Trophoblast cell (in vitro differentiated cells and primary cell): ENCODE measurements at regions not wholly inside any gene's neighbourhood (a gene's known extent, or its start where the extent isn't known, plus 50 kb on each side); places are given as distances from the start of the nearest gene placed in this dataset.

Source experiments
- DNase-seq, 2 donors: peaks; one replicate each; pipeline ENCODE4 v3.0.0-alpha.2; 2016
- H2AFZ ChIP-seq: 2 replicates; pipeline ENCODE4 v1.6.1; 2013; ENCODE audit warnings: low read length, moderate library complexity, mild to moderate bottlenecking; ENCODE audit not compliant: insufficient read depth, poor library complexity
- H2AK5ac ChIP-seq: 2 replicates; pipeline ENCODE4 v1.6.1; 2013; ENCODE audit warnings: mild to moderate bottlenecking, low read length
- H2BK120ac ChIP-seq: 2 replicates; pipeline ENCODE4 v1.6.1; 2013; ENCODE audit warnings: low read length, mild to moderate bottlenecking, moderate library complexity; ENCODE audit not compliant: insufficient read depth, poor library complexity
- H2BK12ac ChIP-seq: 2 replicates; pipeline ENCODE4 v1.6.1; 2013; ENCODE audit warnings: mild to moderate bottlenecking, low read length, moderate library complexity
- H2BK5ac ChIP-seq: 2 replicates; pipeline ENCODE4 v1.6.1; 2013; ENCODE audit warnings: low read length, low read depth, moderate library complexity, mild to moderate bottlenecking; ENCODE audit not compliant: poor library complexity
- H3K14ac ChIP-seq: 2 replicates; pipeline ENCODE4 v1.6.1; 2013; ENCODE audit warnings: mild to moderate bottlenecking, low read length
- H3K18ac ChIP-seq: 2 replicates; pipeline ENCODE4 v1.6.1; 2013; ENCODE audit warnings: mild to moderate bottlenecking, low read length
- H3K23ac ChIP-seq: 2 replicates; pipeline ENCODE4 v1.6.1; 2013; ENCODE audit warnings: low read length
- H3K27ac ChIP-seq: 2 replicates; pipeline ENCODE4 v1.5.1; 2013; ENCODE audit warnings: low read depth, mild to moderate bottlenecking, inconsistent platforms, low read length, moderate library complexity
- H3K27me3 ChIP-seq: 2 replicates; pipeline ENCODE4 v1.6.1; 2013; ENCODE audit warnings: inconsistent platforms, mild to moderate bottlenecking, low read length, moderate library complexity; ENCODE audit not compliant: insufficient read depth
- H3K36me3 ChIP-seq, 2 experiments: 1 replicate in 1 of 2; 2 replicates in 1 of 2; pipeline ENCODE4 v1.6.1; 2013; ENCODE audit warnings: low read length in 2 of 2, mild to moderate bottlenecking in 2 of 2, moderate library complexity in 1 of 2; ENCODE audit not compliant: insufficient read depth in 2 of 2, control insufficient read depth in 1 of 2
- H3K4ac ChIP-seq: 2 replicates; pipeline ENCODE4 v1.6.1; 2013; ENCODE audit warnings: low read depth, mild to moderate bottlenecking, low read length, moderate library complexity
- H3K4me1 ChIP-seq, 2 experiments: 1 replicate in 1 of 2; 2 replicates in 1 of 2; pipeline ENCODE4 v1.6.1; 2013; ENCODE audit warnings: low read length in 2 of 2, mild to moderate bottlenecking in 2 of 2, moderate library complexity in 1 of 2; ENCODE audit not compliant: insufficient read depth in 2 of 2, control insufficient read depth in 1 of 2
- H3K4me2 ChIP-seq: 2 replicates; pipeline ENCODE4 v1.6.1; 2013; ENCODE audit warnings: inconsistent platforms, mild to moderate bottlenecking, low read length, moderate library complexity
- H3K4me3 ChIP-seq: 2 replicates; pipeline ENCODE4 v1.5.1; 2013; ENCODE audit warnings: mild to moderate bottlenecking, low read depth, low read length, inconsistent platforms
- H3K79me1 ChIP-seq: one replicate; pipeline ENCODE4 v1.6.1; 2013; ENCODE audit warnings: low read length
- H3K79me2 ChIP-seq: 2 replicates; pipeline ENCODE4 v1.6.1; 2013; ENCODE audit warnings: low read length, mild to moderate bottlenecking; ENCODE audit not compliant: control insufficient read depth, insufficient read depth, poor library complexity
- H3K9ac ChIP-seq: 2 replicates; pipeline ENCODE4 v1.6.1; 2013; ENCODE audit warnings: mild to moderate bottlenecking, low read length
- H3K9me3 ChIP-seq: 2 replicates; pipeline ENCODE4 v1.6.1; 2013; ENCODE audit warnings: low read depth, mild to moderate bottlenecking, control low read depth, inconsistent platforms, low read length; ENCODE audit not compliant: insufficient read depth
- H4K12ac ChIP-seq: 2 replicates; pipeline ENCODE4 v1.6.1; 2013; ENCODE audit warnings: low read depth, mild to moderate bottlenecking, low read length, moderate library complexity
- H4K8ac ChIP-seq: 2 replicates; pipeline ENCODE4 v1.6.1; 2013; ENCODE audit warnings: low read depth, mild to moderate bottlenecking, low read length, moderate library complexity
- H4K91ac ChIP-seq: one replicate; pipeline ENCODE4 v1.6.1; 2013; ENCODE audit warnings: low read depth, mild to moderate bottlenecking, low read length, moderate library complexity
- WGBS: extraction: QIAGEN DNeasy Blood & Tissue Kit; methylation state at CpG from one replicate; pipeline ENCODE4 v1.1.7; 2013; ENCODE audit warnings: missing lambda C conversion rate; ENCODE audit not compliant: insufficient read length, insufficient coverage; ENCODE audit errors: extremely low coverage; 5-methylcytosine and 5-hydroxymethylcytosine counted together

DNA sequence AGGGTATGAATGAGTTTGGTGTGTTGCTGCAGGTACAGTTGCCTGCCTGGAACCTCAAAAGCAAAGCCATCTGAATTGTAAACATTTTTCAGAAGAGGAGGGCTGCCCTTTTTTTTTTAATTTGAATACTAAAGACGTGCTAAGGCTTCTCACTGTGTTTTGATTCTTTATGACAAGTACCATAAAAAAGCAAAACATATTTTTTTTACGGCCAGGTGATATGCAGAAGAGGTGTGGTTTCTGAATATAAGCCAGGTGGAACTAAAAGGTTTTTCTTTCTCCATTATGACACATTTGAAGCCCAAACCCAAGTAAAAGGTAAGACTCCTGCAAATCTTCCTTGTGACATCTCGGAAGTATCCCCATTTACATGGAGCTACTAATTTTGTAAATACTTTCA, 246.3 kb downstream of the IRS1 start:
- H3K27ac ChIP-seq, result no peak overlapping the region
- no peaks in the 10 kb centered on the region for H3K9me3 ChIP-seq
- no peak overlapping the region for H2AFZ ChIP-seq
- no peak overlapping the region for H4K91ac ChIP-seq
- no peak overlapping the region for H3K4ac ChIP-seq
- no peaks in the 10 kb centered on the region for H3K79me2 ChIP-seq
- no peaks in the 10 kb centered on the region for H3K27me3 ChIP-seq
- H3K23ac ChIP-seq, result no peak overlapping the region
- H3K4me2 ChIP-seq, result no peak overlapping the region
- no peak overlapping the region for H3K9ac ChIP-seq
- no peak overlapping the region for H3K18ac ChIP-seq
- WGBS, result no CpG with 5 or more reads among the region's 3 CpGs
- H2BK12ac ChIP-seq, result no peak overlapping the region
- peak overlapping the region; percentile 82 for H2AK5ac ChIP-seq
- no peak overlapping the region for H3K4me3 ChIP-seq
- no peak for DNase-seq
- H2BK120ac ChIP-seq, result no peak overlapping the region
- no peak overlapping the region for H2BK5ac ChIP-seq
- H3K79me1 ChIP-seq, result peaks cover 4% of the 10 kb centered on the region
- H3K4me1 ChIP-seq, result peaks cover 8 to 9% of the 10 kb centered on the region in 2 experiments
- H3K14ac ChIP-seq, result no peak overlapping the region
- H4K8ac ChIP-seq, result no peak overlapping the region
- no peak overlapping the region for H4K12ac ChIP-seq
- no peaks in the 10 kb centered on the region for H3K36me3 ChIP-seq

DNA sequence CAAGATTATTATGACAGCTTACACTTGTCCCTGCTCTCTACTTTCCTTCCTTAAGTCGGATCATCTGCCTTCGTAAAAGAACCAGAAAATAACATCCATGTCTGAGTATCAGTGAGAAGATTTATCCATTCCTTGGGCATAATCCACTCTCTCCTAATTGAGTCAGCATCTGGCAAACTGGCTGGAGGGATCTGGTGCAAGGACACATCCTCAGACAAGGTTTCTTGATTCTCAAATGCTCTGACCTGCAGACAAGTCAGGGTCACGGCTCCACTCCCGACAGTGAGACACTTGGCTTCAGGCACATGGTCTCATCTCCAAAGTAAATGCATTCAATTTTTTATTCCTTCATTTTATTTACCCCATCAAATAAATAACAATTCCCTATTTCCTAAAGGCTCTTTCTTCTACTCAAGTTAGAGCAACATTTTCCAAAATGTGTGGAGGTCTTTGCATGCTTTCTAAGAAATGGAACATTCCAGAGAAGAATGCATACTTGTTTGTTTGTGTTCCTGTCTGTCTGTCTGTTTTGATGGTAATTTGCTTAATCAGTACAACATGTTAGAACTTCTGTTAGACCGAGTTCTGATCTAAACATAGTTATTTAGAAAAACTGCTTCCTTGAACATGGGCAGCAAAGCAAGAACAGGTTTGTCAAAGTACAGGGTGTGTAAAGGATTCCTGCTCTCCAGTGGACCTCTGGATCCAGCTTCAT, 246.9 kb downstream of the IRS1 start:
- H2AK5ac ChIP-seq, result peak overlapping the region; percentile 82
- no CpG with 5 or more reads among the region's 5 CpGs for WGBS
- no peaks in the 10 kb centered on the region for H3K79me2 ChIP-seq
- H3K36me3 ChIP-seq, result no peaks in the 10 kb centered on the region
- H3K23ac ChIP-seq, result no peak overlapping the region
- no peak overlapping the region for H3K4me3 ChIP-seq
- no peak overlapping the region for H2AFZ ChIP-seq
- no peak overlapping the region for H3K18ac ChIP-seq
- H3K27me3 ChIP-seq, result no peaks in the 10 kb centered on the region
- H2BK12ac ChIP-seq, result no peak overlapping the region
- no peak overlapping the region for H3K4me2 ChIP-seq
- H4K91ac ChIP-seq, result no peak overlapping the region
- no peak overlapping the region for H4K12ac ChIP-seq
- peaks cover 8 to 9% of the 10 kb centered on the region in 2 experiments for H3K4me1 ChIP-seq
- H2BK120ac ChIP-seq, result no peak overlapping the region
- H2BK5ac ChIP-seq, result no peak overlapping the region
- peaks cover 4% of the 10 kb centered on the region for H3K79me1 ChIP-seq
- H4K8ac ChIP-seq, result no peak overlapping the region
- no peak overlapping the region for H3K27ac ChIP-seq
- no peak overlapping the region for H3K9ac ChIP-seq
- H3K14ac ChIP-seq, result no peak overlapping the region
- no peak overlapping the region for H3K4ac ChIP-seq
- no peak for DNase-seq
- H3K9me3 ChIP-seq, result no peaks in the 10 kb centered on the region

DNA sequence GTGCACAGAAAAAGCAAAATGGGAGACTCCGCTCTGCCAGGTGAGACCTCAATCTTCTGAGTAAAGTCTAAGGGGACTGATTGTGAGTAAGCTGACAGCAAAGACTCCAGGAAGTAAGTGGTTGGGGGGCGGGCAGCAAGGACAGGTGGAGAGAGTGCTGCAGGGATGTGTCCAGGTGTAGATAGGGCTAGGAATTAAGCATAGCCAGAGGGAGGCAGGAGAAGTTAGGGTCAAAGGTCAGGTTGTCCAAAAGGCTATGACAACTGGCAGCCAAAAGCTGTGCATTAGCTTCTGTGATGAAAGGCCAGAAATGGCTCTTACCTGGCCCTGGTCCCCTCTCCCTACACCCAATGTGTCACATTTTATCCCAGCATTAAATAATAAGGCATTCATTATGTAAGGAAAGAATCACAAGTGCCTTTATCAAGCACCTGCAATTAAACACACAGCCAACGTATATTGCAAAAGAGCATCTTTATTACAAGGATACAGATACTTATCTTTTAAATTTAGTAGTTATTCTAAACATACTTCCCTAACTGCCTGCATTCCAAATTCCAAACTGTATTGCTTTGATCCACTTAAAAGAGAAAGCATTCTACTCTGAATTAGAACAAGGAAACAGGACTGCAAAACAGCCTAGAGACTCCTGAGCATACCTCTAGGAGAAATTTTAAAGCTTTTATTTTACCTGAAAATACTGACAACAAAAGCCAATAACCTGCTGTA, 247.9 kb downstream of the IRS1 start:
- no peak overlapping the region for H3K23ac ChIP-seq
- no peak overlapping the region for H3K4ac ChIP-seq
- peaks cover 8 to 9% of the 10 kb centered on the region in 2 experiments for H3K4me1 ChIP-seq
- no peak overlapping the region for H2BK5ac ChIP-seq
- DNase-seq, result no peak
- H2AFZ ChIP-seq, result no peak overlapping the region
- H2BK12ac ChIP-seq, result no peak overlapping the region
- no peak overlapping the region for H4K91ac ChIP-seq
- H3K9me3 ChIP-seq, result no peaks in the 10 kb centered on the region
- WGBS, result no CpG with 5 or more reads among the region's 3 CpGs
- no peak overlapping the region for H4K12ac ChIP-seq
- H3K79me1 ChIP-seq, result peaks cover 4% of the 10 kb centered on the region
- no peak overlapping the region for H2AK5ac ChIP-seq
- H3K18ac ChIP-seq, result no peak overlapping the region
- no peaks in the 10 kb centered on the region for H3K27me3 ChIP-seq
- H4K8ac ChIP-seq, result no peak overlapping the region
- no peak overlapping the region for H3K27ac ChIP-seq
- H3K36me3 ChIP-seq, result no peaks in the 10 kb centered on the region
- no peaks in the 10 kb centered on the region for H3K79me2 ChIP-seq
- no peak overlapping the region for H3K14ac ChIP-seq
- no peak overlapping the region for H2BK120ac ChIP-seq
- no peak overlapping the region for H3K4me3 ChIP-seq
- H3K9ac ChIP-seq, result no peak overlapping the region
- no peak overlapping the region for H3K4me2 ChIP-seq

DNA sequence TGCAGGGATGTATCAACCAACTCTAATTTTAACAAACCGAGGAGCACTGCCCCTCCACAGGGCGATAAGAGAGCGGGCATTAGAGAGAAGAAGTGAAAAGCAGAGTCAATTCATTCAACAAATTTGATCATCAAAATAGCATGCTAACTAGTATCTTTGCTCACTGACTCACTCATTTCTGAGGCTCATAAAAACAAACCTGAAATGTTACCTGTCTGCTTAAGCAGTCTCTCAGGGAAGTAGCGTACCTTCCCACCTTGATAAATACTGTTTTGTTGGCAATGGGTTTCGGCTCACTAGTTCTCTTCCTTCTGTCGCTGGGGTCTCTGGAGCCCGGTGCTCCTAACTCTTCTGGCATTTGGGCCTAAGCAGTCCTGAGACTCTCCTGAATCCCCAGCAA, 248.8 kb downstream of the IRS1 start:
- Histone ChIP-seq H3K18ac (no peak overlapping the region), H3K27ac (no peak overlapping the region), H4K8ac (no peak overlapping the region), H3K23ac (no peak overlapping the region), H3K9ac (no peak overlapping the region), H2BK120ac (no peak overlapping the region), H3K27me3 (no peaks in the 10 kb centered on the region), H3K14ac (no peak overlapping the region), H3K79me2 (no peaks in the 10 kb centered on the region), H2AK5ac (no peak overlapping the region), H4K91ac (no peak overlapping the region), H3K4me2 (no peak overlapping the region), H2BK5ac (no peak overlapping the region), H2BK12ac (no peak overlapping the region), H3K79me1 (peaks cover 4% of the 10 kb centered on the region), H3K4me1 (peaks cover 8 to 9% of the 10 kb centered on the region in 2 experiments), H3K36me3 (no peaks in the 10 kb centered on the region), H3K9me3 (no peaks in the 10 kb centered on the region), H4K12ac (no peak overlapping the region), H3K4ac (no peak overlapping the region), H3K4me3 (no peak overlapping the region), H2AFZ (no peak overlapping the region)
- WGBS, result no CpG with 5 or more reads among the region's 7 CpGs
- DNase-seq, result no peak
